SK-N-SH treated with all-trans-retinoic acid at 6 μM for 48 hours (cell line): ENCODE measurements at regions not wholly inside any gene's neighbourhood (a gene's known extent, or its start where the extent isn't known, plus 50 kb on each side); places are given as distances from the start of the nearest gene placed in this dataset.

Experiments used
- ATAC-seq: fragments of 200-7000 bp; cut with Tn5 transposase; 3 replicates; pipeline ENCODE4 v1.9.1; 2020; ENCODE audit warnings: mild to moderate bottlenecking, moderate library complexity
- ARNTL ChIP-seq: fragments of 450-650 bp; formaldehyde crosslinking; IDR thresholded peaks from 2 replicates; pipeline ENCODE4 v1.5.0; 2020; ENCODE audit warnings: low read depth, mild to moderate bottlenecking, moderate library complexity, borderline replicate concordance
- BACH2 ChIP-seq: fragments of 250-450 bp; sonication (Bioruptor Pico); IDR thresholded peaks from 2 replicates; pipeline ENCODE4 v1.9.0; 2021; ENCODE audit warnings: mild to moderate bottlenecking, borderline replicate concordance
- CREB5 ChIP-seq: fragments of 250-450 bp; sonication (Bioruptor Pico); IDR thresholded peaks from 2 replicates; pipeline ENCODE4 v1.5.1; 2020; ENCODE audit warnings: low read depth, mild to moderate bottlenecking, moderate library complexity
- CSDC2 ChIP-seq: fragments of 250-450 bp; sonication (Bioruptor Pico); IDR thresholded peaks from 2 replicates; pipeline ENCODE4 v1.5.0; 2020; ENCODE audit warnings: mild to moderate bottlenecking, moderate library complexity
- CSRNP3 ChIP-seq: fragments of 250-450 bp; sonication (Bioruptor Pico); IDR thresholded peaks from 2 replicates; pipeline ENCODE4 v1.5.1; 2021; ENCODE audit warnings: mild to moderate bottlenecking, moderate library complexity
- ESRRG ChIP-seq: fragments of 250-450 bp; sonication (Bioruptor Pico); IDR thresholded peaks from 2 replicates; pipeline ENCODE4 v1.6.1; 2021; ENCODE audit warnings: mild to moderate bottlenecking
- GLIS3 ChIP-seq: fragments of 250-450 bp; sonication (Bioruptor Pico); IDR thresholded peaks from 2 replicates; pipeline ENCODE4 v1.5.0; 2020; ENCODE audit warnings: mild to moderate bottlenecking, moderate library complexity
- ISL1 ChIP-seq: fragments of 250-450 bp; sonication (Bioruptor Pico); IDR thresholded peaks from 2 replicates; pipeline ENCODE4 v2.1.2; 2022; ENCODE audit warnings: mild to moderate bottlenecking, moderate library complexity
- OSR1 ChIP-seq: fragments of 250-450 bp; sonication (Bioruptor Pico); IDR thresholded peaks from 2 replicates; pipeline ENCODE4 v1.8.0; 2022; ENCODE audit warnings: moderate library complexity, mild to moderate bottlenecking, inconsistent platforms
- PPARA ChIP-seq: fragments of 250-450 bp; sonication (Bioruptor Pico); IDR thresholded peaks from 2 replicates; pipeline ENCODE4 v1.5.0; 2020; ENCODE audit warnings: mild to moderate bottlenecking, borderline replicate concordance
- RARB ChIP-seq: fragments of 250-450 bp; sonication (Bioruptor Pico); IDR thresholded peaks from 2 replicates; pipeline ENCODE4 v1.8.0; 2021; ENCODE audit warnings: mild to moderate bottlenecking, moderate library complexity
- SNAI2 ChIP-seq: fragments of 250-450 bp; sonication (Bioruptor Pico); IDR thresholded peaks from 2 replicates; pipeline ENCODE4 v1.5.0; 2020; ENCODE audit warnings: mild to moderate bottlenecking, moderate library complexity
- TCF4 ChIP-seq: fragments of 250-450 bp; sonication (Bioruptor Pico); IDR thresholded peaks from 2 replicates; pipeline ENCODE4 v1.8.0; 2021; ENCODE audit warnings: mild to moderate bottlenecking, moderate library complexity, borderline replicate concordance
- TOX ChIP-seq: fragments of 250-450 bp; sonication (Bioruptor Pico); IDR thresholded peaks from 2 replicates; pipeline ENCODE4 v1.8.0; 2021; ENCODE audit warnings: mild to moderate bottlenecking, moderate library complexity, borderline replicate concordance
- TSHZ2 ChIP-seq: fragments of 250-450 bp; sonication (Bioruptor Pico); IDR thresholded peaks from 2 replicates; pipeline ENCODE4 v1.5.0; 2020; ENCODE audit warnings: mild to moderate bottlenecking, moderate library complexity
- ZC3H10 ChIP-seq: fragments of 250-450 bp; sonication (Bioruptor Pico); IDR thresholded peaks from 2 replicates; pipeline ENCODE4 v1.5.1; 2021; ENCODE audit warnings: mild to moderate bottlenecking, moderate library complexity
- ZFP3 ChIP-seq: fragments of 250-450 bp; sonication (Bioruptor Pico); IDR thresholded peaks from 2 replicates; pipeline ENCODE4 v1.5.0; 2020; ENCODE audit warnings: mild to moderate bottlenecking, moderate library complexity
- ZFP30 ChIP-seq: fragments of 450-650 bp; formaldehyde crosslinking; IDR thresholded peaks from 2 replicates; pipeline ENCODE4 v1.5.0; 2022; ENCODE audit warnings: mild to moderate bottlenecking, moderate library complexity
- ZNF565 ChIP-seq: fragments of 450-650 bp; formaldehyde crosslinking; conservative IDR thresholded peaks from 2 replicates; pipeline ENCODE4 v1.5.0; 2020; ENCODE audit warnings: low read depth, mild to moderate bottlenecking, moderate library complexity
- ZNF70 ChIP-seq: fragments of 450-650 bp; formaldehyde crosslinking; IDR thresholded peaks from 2 replicates; pipeline ENCODE4 v1.5.0; 2020; ENCODE audit warnings: mild to moderate bottlenecking, moderate library complexity

- TF ChIP-seq GLIS3 (CRISPR knock-in tag) (no peak), ARNTL (CRISPR knock-in tag) (no peak), CSRNP3 (CRISPR knock-in tag) (no peak), TSHZ2 (CRISPR knock-in tag) (no peak)
- ATAC-seq, result no peak
Observed at GRCh38 chr2:7830616-7831015, 851.2 kb upstream of the ID2 start.

- ATAC-seq, result no peak
- no peak for TF ChIP-seq ZFP30 (CRISPR knock-in tag)
- no peak for TF ChIP-seq CREB5 (CRISPR knock-in tag)
- TF ChIP-seq ZNF70 (CRISPR knock-in tag), result no peak
- TF ChIP-seq SNAI2, result no peak
- no peak for TF ChIP-seq TSHZ2 (CRISPR knock-in tag)
- TF ChIP-seq GLIS3 (CRISPR knock-in tag), result no peak
- no peak for TF ChIP-seq ESRRG (CRISPR knock-in tag)
- TF ChIP-seq ARNTL (CRISPR knock-in tag), result no peak
- TF ChIP-seq CSDC2 (CRISPR knock-in tag), result no peak
- TF ChIP-seq OSR1 (CRISPR knock-in tag), result no peak
- TF ChIP-seq ZNF565 (CRISPR knock-in tag), result no peak
- no peak for TF ChIP-seq ZFP3 (CRISPR knock-in tag)
- no peak for TF ChIP-seq BACH2 (CRISPR knock-in tag)
- no peak for TF ChIP-seq PPARA
- TF ChIP-seq TOX, result no peak
- TF ChIP-seq RARB (CRISPR knock-in tag), result no peak
- no peak for TF ChIP-seq CSRNP3 (CRISPR knock-in tag)
- no peak for TF ChIP-seq TCF4 (CRISPR knock-in tag)
Observed at GRCh38 chr2:7835151-7835550, 846.7 kb upstream of the ID2 start.

- no peak for ATAC-seq
- TF ChIP-seq ISL1, result no peak
- no peak for TF ChIP-seq RARB (CRISPR knock-in tag)
- TF ChIP-seq ZFP30 (CRISPR knock-in tag), result no peak
- TF ChIP-seq ARNTL (CRISPR knock-in tag), result no peak
- TF ChIP-seq ZC3H10 (CRISPR knock-in tag), result no peak
Observed at GRCh38 chr2:7835693-7836680, 845.9 kb upstream of the ID2 start.
